HCT116 (cell line): ENCODE measurements at regions not wholly inside any gene's neighbourhood (a gene's known extent, or its start where the extent isn't known, plus 50 kb on each side); places are given as distances from the start of the nearest gene placed in this dataset.

Experiments
- ATAC-seq: fragments of 200-7000 bp; cut with Tn5 transposase; 2 replicates; pipeline ENCODE4 v1.9.1; 2020; ENCODE audit warnings: mild to moderate bottlenecking, moderate library complexity
- BruUV-seq: library from RNA; stranded (reverse); fragments of 400-500 nt; replicated peaks from 2 replicates; lab custom pipeline; 2021; lab: Mats Ljungman, UMichigan
- CTCF ChIA-PET: fragments of 300-600 bp; sonication (Branson Sonifier 250); formaldehyde crosslinking; loops from one replicate; lab custom pipeline; 2021; ENCODE audit warnings: antibody characterized with exemption; lab: Charles Lee
- POLR2A ChIA-PET: fragments of 300-600, 350-600 bp; sonication (Branson Sonifier 250); formaldehyde crosslinking; loops from one replicate; lab custom pipeline; 2021; ENCODE audit warnings: antibody characterized with exemption; lab: Charles Lee
- RAD21 ChIA-PET, 2 experiments: fragments of 300-600 bp; sonication (Branson Sonifier 250); formaldehyde crosslinking; loops; one replicate each; lab custom pipeline; 2023; ENCODE audit warnings: low total read pairs in 2 of 2; ENCODE audit not compliant: uncharacterized antibody in 2 of 2, unreplicated experiment in 2 of 2, low non-redundant PET in 1 of 2; lab: Charles Lee
- DNase-seq: peaks from one replicate; pipeline ENCODE4 v3.0.0-alpha.2; 2010; ENCODE audit warnings: low read depth, low spot score
- H2AFZ ChIP-seq: fragments of 200-600 bp; shearing (Covaris generic), sonication (generic); 2 replicates; pipeline ENCODE4 v1.6.1; 2017; ENCODE audit warnings: low read depth, mixed run types, mixed read lengths, antibody characterized with exemption, low read length; ENCODE audit not compliant: poor library complexity, severe bottlenecking
- H3K27ac ChIP-seq: 2 replicates; pipeline ENCODE4 v1.5.1; 2012; ENCODE audit warnings: low read depth, low read length
- H3K27me3 ChIP-seq: fragments of 200-600 bp; sonication (generic); 2 replicates; pipeline ENCODE4 v1.6.1; 2016; ENCODE audit warnings: mixed run types, low read length, mixed read lengths; ENCODE audit not compliant: insufficient read depth
- H3K36me3 ChIP-seq, 2 experiments: fragments of 200-500 bp in 1 of 2; fragments of 200-600 bp in 1 of 2; sonication (Bioruptor generic) in 1 of 2; sonication (generic) in 1 of 2; 2 replicates each; pipeline versions ENCODE4 v1.5.1 to v1.6.1; 2014 to 2016; ENCODE audit warnings: low read length in 2 of 2, inconsistent platforms in 1 of 2, mixed read lengths in 1 of 2, mixed run types in 1 of 2; ENCODE audit not compliant: insufficient read depth in 2 of 2, control insufficient read depth in 1 of 2
- H3K4me1 ChIP-seq, 2 experiments: fragments of 200-600 bp in 1 of 2; sonication (generic) in 1 of 2; 2 replicates each; pipeline versions ENCODE4 v1.5.1 to v1.6.1; 2012 to 2017; ENCODE audit warnings: low read length in 2 of 2, inconsistent platforms in 1 of 2, mild to moderate bottlenecking in 1 of 2, mixed read lengths in 1 of 2, mixed run types in 1 of 2, moderate library complexity in 1 of 2; ENCODE audit not compliant: insufficient read depth in 2 of 2, control insufficient read depth in 1 of 2
- H3K4me2 ChIP-seq: fragments of 200-600 bp; sonication (generic); 2 replicates; pipeline ENCODE4 v1.6.1; 2017; ENCODE audit warnings: mixed run types, low read length, mixed read lengths
- H3K4me3 ChIP-seq, 2 experiments: fragments of 200-600 bp in 1 of 2; sonication (generic) in 1 of 2; replicated peaks in 1 of 2; 2 replicates each; pipeline ENCODE4 v1.5.1; 2011 to 2016; ENCODE audit warnings: low read length in 2 of 2, control low read depth in 1 of 2, low read depth in 1 of 2, mild to moderate bottlenecking in 1 of 2, mixed read lengths in 1 of 2, mixed run types in 1 of 2
- H3K79me2 ChIP-seq: fragments of 200-600 bp; sonication (generic); 2 replicates; pipeline ENCODE4 v1.6.1; 2017; ENCODE audit warnings: mild to moderate bottlenecking, mixed run types, low read length, moderate library complexity, mixed read lengths; ENCODE audit not compliant: insufficient read depth
- H3K9ac ChIP-seq: fragments of 200-600 bp; sonication (generic); 2 replicates; pipeline ENCODE4 v1.6.1; 2016; ENCODE audit warnings: low read length, mixed read lengths
- H3K9me2 ChIP-seq: fragments of 200-600 bp; sonication (generic), shearing (Covaris generic); 2 replicates; pipeline ENCODE4 v1.6.1; 2017; ENCODE audit warnings: mixed run types, mild to moderate bottlenecking, moderate library complexity; ENCODE audit not compliant: insufficient read depth
- H3K9me3 ChIP-seq, 2 experiments: fragments of 200-500 bp in 1 of 2; fragments of 200-600 bp in 1 of 2; sonication (Bioruptor generic) in 1 of 2; sonication (generic) in 1 of 2; 2 replicates each; pipeline ENCODE4 v1.6.1; 2014 to 2017; ENCODE audit warnings: low read length in 2 of 2, mixed read lengths in 2 of 2, inconsistent platforms in 1 of 2, low read depth in 1 of 2, mild to moderate bottlenecking in 1 of 2, mixed run types in 1 of 2, moderate library complexity in 1 of 2; ENCODE audit not compliant: control insufficient read depth in 1 of 2, insufficient read depth in 1 of 2
- H4K20me1 ChIP-seq: fragments of 200-600 bp; sonication (generic), shearing (Covaris generic); 2 replicates; pipeline ENCODE4 v1.6.1; 2017; ENCODE audit warnings: mixed run types, mild to moderate bottlenecking, moderate library complexity; ENCODE audit not compliant: insufficient read depth
- CBX3 ChIP-seq: IDR thresholded peaks from 2 replicates; pipeline ENCODE4 v1.6.1; 2012; ENCODE audit warnings: low read depth
- CTCF ChIP-seq, 3 experiments: fragments of 200-600 bp in 1 of 3; sonication (generic) in 1 of 3; IDR thresholded peaks in 2 of 3; conservative IDR thresholded peaks in 1 of 3; 2 replicates each; pipeline ENCODE4 v1.5.1; 2012 to 2017; ENCODE audit warnings: low read depth in 2 of 3, low read length in 2 of 3, antibody characterized with exemption in 1 of 3, borderline replicate concordance in 1 of 3, control low read depth in 1 of 3, mild to moderate bottlenecking in 1 of 3, mixed read lengths in 1 of 3, mixed run types in 1 of 3, moderate library complexity in 1 of 3; ENCODE audit not compliant: insufficient read depth in 1 of 3
- EGR1 ChIP-seq: IDR thresholded peaks from 2 replicates; pipeline ENCODE4 v1.6.1; 2012; ENCODE audit warnings: low read depth
- EZH2 ChIP-seq: fragments of 200-600 bp; sonication (generic); IDR thresholded peaks from 2 replicates; pipeline ENCODE4 v1.6.1; 2017; ENCODE audit warnings: antibody characterized with exemption, mixed run types
- EZH2phosphoT487 ChIP-seq: fragments of 200-600 bp; IDR thresholded peaks from 2 replicates; pipeline ENCODE4 v1.6.1; 2018; ENCODE audit warnings: antibody characterized with exemption, borderline replicate concordance
- FOSL1 ChIP-seq: IDR thresholded peaks from 2 replicates; pipeline ENCODE4 v1.6.1; 2012; ENCODE audit warnings: low read depth
- RAD21 ChIP-seq: IDR thresholded peaks from 2 replicates; pipeline ENCODE4 v1.6.1; 2012; ENCODE audit warnings: low read depth, mild to moderate bottlenecking
- YY1 ChIP-seq: IDR thresholded peaks from 2 replicates; pipeline ENCODE4 v1.6.1; 2011; ENCODE audit warnings: low read length, low read depth, moderate library complexity, mild to moderate bottlenecking; ENCODE audit not compliant: insufficient replicate concordance; ENCODE audit errors: extremely low read depth
- ZBTB33 ChIP-seq: IDR thresholded peaks from 2 replicates; pipeline ENCODE4 v1.6.1; 2011; ENCODE audit warnings: mild to moderate bottlenecking, low read length, moderate library complexity; ENCODE audit not compliant: insufficient replicate concordance; ENCODE audit errors: extremely low read depth
- ZFX ChIP-seq: fragments of 450-650 bp; IDR thresholded peaks from 2 replicates; pipeline ENCODE4 v1.6.1; 2017
- intact Hi-C: fragments of 100-400 bp; cut with micrococcal nuclease; formaldehyde crosslinking; loops from 2 replicates; pipeline ENCODE4 v1.10.0; 2022

GRCh38 chr2:209138079-209138478 lies 285.8 kb upstream of the MAP2 start:
- ChIA-PET RAD21 (no interaction called here), CTCF (no interaction called here), POLR2A (no interaction called here)
- no peaks in the 10 kb centered on the region for H3K79me2 ChIP-seq
- intact Hi-C loops = no loop called here
- H3K27me3 ChIP-seq = 0 out of 2 replicates have a peak, but pooled peaks cover 17% of the 10 kb centered on the region
- no peak overlapping the region for H2AFZ ChIP-seq
- no peak for TF ChIP-seq EZH2phosphoT487
- TF ChIP-seq CTCF (IDR thresholded peaks at IDR 0.05 in 2 of 3, conservative IDR thresholded peaks at IDR 0.05 in 1 of 3; ENCODE audit: borderline replicate concordance in 1 of 3, insufficient read depth in 1 of 3, low read depth in 2 of 3, low read length in 2 of 3) = no peak
- no peak for TF ChIP-seq ZFX
- TF ChIP-seq ZBTB33 = no peak
- no peak for TF ChIP-seq FOSL1
- no peak for TF ChIP-seq RAD21
- TF ChIP-seq EZH2 = no peak
- no peak for TF ChIP-seq YY1
- TF ChIP-seq EGR1 = no peak
- TF ChIP-seq CBX3 = no peak
- H3K4me2 ChIP-seq = no peak overlapping the region
- BruUV-seq = no TSS peak
- DNase-seq (no peak), ATAC-seq (no peak)
- no peaks in the 10 kb centered on the region for H3K4me1 ChIP-seq
- H3K9me3 ChIP-seq = no peaks in the 10 kb centered on the region
- no peaks in the 10 kb centered on the region for H3K36me3 ChIP-seq
- no peak overlapping the region for H3K27ac ChIP-seq
- H3K9me2 ChIP-seq = no peaks in the 10 kb centered on the region
- no peaks in the 10 kb centered on the region for H4K20me1 ChIP-seq
- no peak overlapping the region for H3K4me3 ChIP-seq
- H3K9ac ChIP-seq = no peak overlapping the region
